ENCODE measurements at regions not wholly inside any gene's neighbourhood (a gene's known extent, or its start where the extent isn't known, plus 50 kb on each side); places are given as distances from the start of the nearest gene placed in this dataset.
A peak's percentile ranks its signal among the peaks of the same experiment; 100 is the strongest.

GRCh38 chr2:8320311-8321066, 361.4 kb upstream of the ID2 start:
- H3K23ac ChIP-seq (ENCODE audit: low read length), result no peak overlapping the region
- no peaks in the 10 kb centered on the region for H3K79me2 ChIP-seq (ENCODE audit: control insufficient read depth, insufficient read depth, low read length, poor library complexity)
- no peaks in the 10 kb centered on the region for H3K4me1 ChIP-seq (ENCODE audit: control insufficient read depth in 1 of 2, insufficient read depth in 2 of 2, low read length in 2 of 2)
- no peak overlapping the region for H3K4me2 ChIP-seq (ENCODE audit: low read length)
- no peak overlapping the region for H4K12ac ChIP-seq (ENCODE audit: low read depth, low read length)
- peaks cover 3% of the 10 kb centered on the region for H3K9me3 ChIP-seq (ENCODE audit: insufficient read depth, low read depth, low read length)
- no peak overlapping the region for H4K91ac ChIP-seq (ENCODE audit: low read depth, low read length)
- H3K4ac ChIP-seq (ENCODE audit: low read depth, low read length), result no peak overlapping the region
- H3K27ac ChIP-seq (ENCODE audit: low read depth, low read length), result no peak overlapping the region
- no peak overlapping the region for H3K18ac ChIP-seq (ENCODE audit: low read length)
- H2AK5ac ChIP-seq (ENCODE audit: low read length), result no peak overlapping the region
- H2AFZ ChIP-seq (ENCODE audit: insufficient read depth, low read length, poor library complexity), result no peak overlapping the region
- no peaks in the 10 kb centered on the region for H3K27me3 ChIP-seq (ENCODE audit: insufficient read depth, low read length)
- H3K36me3 ChIP-seq (ENCODE audit: control insufficient read depth in 1 of 2, insufficient read depth in 2 of 2, low read length in 2 of 2), result no peaks in the 10 kb centered on the region
- no peak overlapping the region for H2BK12ac ChIP-seq (ENCODE audit: low read length)
- no peak overlapping the region for H3K4me3 ChIP-seq (ENCODE audit: low read depth, low read length)
- no peak overlapping the region for H4K8ac ChIP-seq (ENCODE audit: low read depth, low read length)
- H2BK120ac ChIP-seq (ENCODE audit: insufficient read depth, low read length, poor library complexity), result no peak overlapping the region
- no peaks in the 10 kb centered on the region for H3K79me1 ChIP-seq (ENCODE audit: low read length)
- WGBS (ENCODE audit: extremely low coverage, insufficient coverage, insufficient read length), result no CpG with 5 or more reads among the region's 6 CpGs
- no peak overlapping the region for H2BK5ac ChIP-seq (ENCODE audit: low read depth, low read length, poor library complexity)
- H3K9ac ChIP-seq (ENCODE audit: low read length), result no peak overlapping the region
- DNase-seq, result no peak
- H3K14ac ChIP-seq (ENCODE audit: low read length), result no peak overlapping the region

GRCh38 chr2:8322634-8323033, 359.2 kb upstream of the ID2 start:
- Histone ChIP-seq H3K79me2 (ENCODE audit: control insufficient read depth, insufficient read depth, low read length, poor library complexity) (no peaks in the 10 kb centered on the region), H3K4me2 (ENCODE audit: low read length) (no peak overlapping the region), H2BK12ac (ENCODE audit: low read length) (no peak overlapping the region), H4K91ac (ENCODE audit: low read depth, low read length) (no peak overlapping the region), H4K8ac (ENCODE audit: low read depth, low read length) (no peak overlapping the region), H2BK5ac (ENCODE audit: low read depth, low read length, poor library complexity) (no peak overlapping the region), H3K79me1 (ENCODE audit: low read length) (no peaks in the 10 kb centered on the region), H3K36me3 (ENCODE audit: control insufficient read depth in 1 of 2, insufficient read depth in 2 of 2, low read length in 2 of 2) (no peaks in the 10 kb centered on the region), H3K9ac (ENCODE audit: low read length) (no peak overlapping the region), H3K18ac (ENCODE audit: low read length) (no peak overlapping the region), H3K4ac (ENCODE audit: low read depth, low read length) (no peak overlapping the region), H3K9me3 (ENCODE audit: insufficient read depth, low read depth, low read length) (no peaks in the 10 kb centered on the region), H3K27me3 (ENCODE audit: insufficient read depth, low read length) (no peaks in the 10 kb centered on the region), H2AK5ac (ENCODE audit: low read length) (no peak overlapping the region), H4K12ac (ENCODE audit: low read depth, low read length) (no peak overlapping the region), H2BK120ac (ENCODE audit: insufficient read depth, low read length, poor library complexity) (no peak overlapping the region), H3K14ac (ENCODE audit: low read length) (no peak overlapping the region), H3K4me1 (ENCODE audit: control insufficient read depth in 1 of 2, insufficient read depth in 2 of 2, low read length in 2 of 2) (no peaks in the 10 kb centered on the region), H3K27ac (ENCODE audit: low read depth, low read length) (no peak overlapping the region), H3K4me3 (ENCODE audit: low read depth, low read length) (no peak overlapping the region), H3K23ac (ENCODE audit: low read length) (no peak overlapping the region), H2AFZ (ENCODE audit: insufficient read depth, low read length, poor library complexity) (no peak overlapping the region)
- no peak for DNase-seq
- WGBS (ENCODE audit: extremely low coverage, insufficient coverage, insufficient read length), result no CpG with 5 or more reads among the region's 4 CpGs

DNA sequence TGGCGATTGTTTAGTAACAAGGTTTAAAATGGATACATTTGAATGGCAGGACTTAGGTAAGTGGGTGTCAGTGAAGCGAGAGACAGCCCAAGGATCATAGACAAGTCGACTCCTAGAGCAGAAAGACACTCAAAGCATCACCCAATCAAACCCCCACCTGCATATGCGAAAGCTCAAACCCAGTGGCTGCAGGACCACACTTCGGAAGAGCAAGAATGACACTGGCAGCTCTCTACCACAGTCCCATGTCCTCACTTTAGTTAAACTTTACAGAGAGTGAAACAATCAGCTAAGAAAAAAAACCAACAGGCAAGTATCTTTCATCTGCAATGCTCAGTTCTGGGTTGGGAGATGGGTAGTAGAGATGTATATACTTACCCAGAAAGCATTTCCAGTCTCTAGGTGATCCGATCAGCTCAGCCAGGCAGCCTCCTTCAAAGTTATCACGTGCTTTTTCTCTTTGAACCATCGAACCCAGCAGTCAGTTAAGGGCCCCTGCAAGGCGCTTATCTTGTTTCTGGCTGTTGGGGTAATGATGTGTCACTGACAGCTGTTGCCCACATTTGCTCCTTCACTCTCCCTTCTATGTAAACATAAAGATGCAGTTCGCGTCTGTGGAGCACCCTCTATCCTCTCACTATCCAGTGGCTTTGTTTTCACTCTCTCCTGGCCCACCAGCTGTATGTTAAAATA, 357.5 kb upstream of the ID2 start:
- Histone ChIP-seq H3K36me3 (ENCODE audit: control insufficient read depth in 1 of 2, insufficient read depth in 2 of 2, low read length in 2 of 2) (no peaks in the 10 kb centered on the region), H3K27me3 (ENCODE audit: insufficient read depth, low read length) (no peaks in the 10 kb centered on the region), H2BK5ac (ENCODE audit: low read depth, low read length, poor library complexity) (no peak overlapping the region), H3K4me1 (ENCODE audit: control insufficient read depth in 1 of 2, insufficient read depth in 2 of 2, low read length in 2 of 2) (no peaks in the 10 kb centered on the region), H3K79me2 (ENCODE audit: control insufficient read depth, insufficient read depth, low read length, poor library complexity) (no peaks in the 10 kb centered on the region), H3K23ac (ENCODE audit: low read length) (peak overlapping the region; percentile 54), H2BK12ac (ENCODE audit: low read length) (no peak overlapping the region), H3K18ac (ENCODE audit: low read length) (no peak overlapping the region), H3K4me2 (ENCODE audit: low read length) (no peak overlapping the region), H3K79me1 (ENCODE audit: low read length) (no peaks in the 10 kb centered on the region), H2BK120ac (ENCODE audit: insufficient read depth, low read length, poor library complexity) (no peak overlapping the region), H2AFZ (ENCODE audit: insufficient read depth, low read length, poor library complexity) (no peak overlapping the region), H4K91ac (ENCODE audit: low read depth, low read length) (no peak overlapping the region), H4K8ac (ENCODE audit: low read depth, low read length) (no peak overlapping the region), H4K12ac (ENCODE audit: low read depth, low read length) (no peak overlapping the region), H2AK5ac (ENCODE audit: low read length) (no peak overlapping the region), H3K4me3 (ENCODE audit: low read depth, low read length) (no peak overlapping the region), H3K9ac (ENCODE audit: low read length) (no peak overlapping the region), H3K27ac (ENCODE audit: low read depth, low read length) (no peak overlapping the region), H3K14ac (ENCODE audit: low read length) (no peak overlapping the region), H3K4ac (ENCODE audit: low read depth, low read length) (no peak overlapping the region), H3K9me3 (ENCODE audit: insufficient read depth, low read depth, low read length) (no peaks in the 10 kb centered on the region)
- no peak for DNase-seq
- no CpG with 5 or more reads among the region's 11 CpGs for WGBS (ENCODE audit: extremely low coverage, insufficient coverage, insufficient read length)

GRCh38 chr2:8324901-8325300, 357.0 kb upstream of the ID2 start:
- no peaks in the 10 kb centered on the region for H3K27me3 ChIP-seq (ENCODE audit: insufficient read depth, low read length)
- H3K79me2 ChIP-seq (ENCODE audit: control insufficient read depth, insufficient read depth, low read length, poor library complexity), result no peaks in the 10 kb centered on the region

More at GRCh38 chr2:8324901-8325300, 357.0 kb upstream of the ID2 start:
- H3K4ac ChIP-seq (ENCODE audit: low read depth, low read length), result no peak overlapping the region
- no peak overlapping the region for H3K23ac ChIP-seq (ENCODE audit: low read length)
- H3K36me3 ChIP-seq (ENCODE audit: control insufficient read depth in 1 of 2, insufficient read depth in 2 of 2, low read length in 2 of 2), result no peaks in the 10 kb centered on the region
- no peak overlapping the region for H2AFZ ChIP-seq (ENCODE audit: insufficient read depth, low read length, poor library complexity)
- H3K79me1 ChIP-seq (ENCODE audit: low read length), result no peaks in the 10 kb centered on the region
- no peak overlapping the region for H3K18ac ChIP-seq (ENCODE audit: low read length)
- no peak overlapping the region for H2BK5ac ChIP-seq (ENCODE audit: low read depth, low read length, poor library complexity)
- no peak overlapping the region for H3K4me3 ChIP-seq (ENCODE audit: low read depth, low read length)
- no peak overlapping the region for H3K9ac ChIP-seq (ENCODE audit: low read length)
- no peak overlapping the region for H2BK12ac ChIP-seq (ENCODE audit: low read length)
- no peaks in the 10 kb centered on the region for H3K4me1 ChIP-seq (ENCODE audit: control insufficient read depth in 1 of 2, insufficient read depth in 2 of 2, low read length in 2 of 2)
- no peak overlapping the region for H3K4me2 ChIP-seq (ENCODE audit: low read length)
- no peak overlapping the region for H4K12ac ChIP-seq (ENCODE audit: low read depth, low read length)
- no peak overlapping the region for H2BK120ac ChIP-seq (ENCODE audit: insufficient read depth, low read length, poor library complexity)
- H4K91ac ChIP-seq (ENCODE audit: low read depth, low read length), result no peak overlapping the region
- no peak overlapping the region for H3K27ac ChIP-seq (ENCODE audit: low read depth, low read length)
- no peak overlapping the region for H2AK5ac ChIP-seq (ENCODE audit: low read length)
- H4K8ac ChIP-seq (ENCODE audit: low read depth, low read length), result no peak overlapping the region
- no CpG with 5 or more reads among the region's 5 CpGs for WGBS (ENCODE audit: extremely low coverage, insufficient coverage, insufficient read length)
- DNase-seq, result no peak
- H3K14ac ChIP-seq (ENCODE audit: low read length), result no peak overlapping the region
- H3K9me3 ChIP-seq (ENCODE audit: insufficient read depth, low read depth, low read length), result no peaks in the 10 kb centered on the region

Data from trophoblast cell (in vitro differentiated cells and primary cell).